GM12865 (cell line): ENCODE measurements at regions not wholly inside any gene's neighbourhood (a gene's known extent, or its start where the extent isn't known, plus 50 kb on each side); places are given as distances from the start of the nearest gene placed in this dataset.

Source experiments
- DNase-seq: peaks from one replicate; pipeline ENCODE4 v3.0.0; 2010; ENCODE audit warnings: low read depth
- H3K4me3 ChIP-seq: 2 replicates; pipeline ENCODE4 v1.5.1; 2011; ENCODE audit warnings: mild to moderate bottlenecking, low read depth, low read length, control low read depth
- TF ChIP-seq, protein P1 (sequence below): IDR thresholded peaks from 2 replicates; pipeline ENCODE4 v1.5.1; 2011; ENCODE audit warnings: low read length, control low read depth, low read depth, inconsistent platforms; ENCODE audit not compliant: insufficient read depth; ENCODE audit errors: missing control alignments

DNA sequence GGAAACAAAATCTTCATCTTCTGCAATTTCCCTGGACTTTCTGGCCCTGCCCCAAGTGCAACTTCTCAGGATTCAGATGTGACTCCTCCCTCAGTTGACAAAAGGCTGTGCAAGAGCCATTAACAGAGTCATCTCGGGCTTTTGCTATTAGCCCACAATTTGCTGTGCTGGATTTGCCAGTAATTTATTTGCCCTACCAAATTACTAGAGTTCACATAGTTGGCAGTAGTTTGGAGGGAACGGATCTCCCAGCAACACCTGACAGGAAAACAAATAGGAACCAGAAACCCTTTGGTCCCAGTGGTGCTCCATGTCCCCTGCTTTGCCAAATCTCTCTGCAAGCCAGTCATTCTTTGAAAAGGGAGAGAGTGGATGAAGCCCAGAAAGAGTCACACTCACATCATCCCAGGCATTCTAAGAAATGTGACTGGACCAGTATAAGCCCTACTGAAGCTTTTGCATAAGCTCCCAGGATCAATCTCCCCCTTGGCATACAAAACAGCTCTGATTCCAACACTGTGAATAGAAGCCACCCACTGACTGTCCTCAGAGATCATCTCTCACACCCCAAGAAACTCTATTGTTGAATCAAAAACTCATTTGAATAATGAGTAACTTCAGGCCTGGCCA lies 350.1 kb upstream of the NBEA start:
- no peak for DNase-seq
- H3K4me3 ChIP-seq = no peak overlapping the region
- TF ChIP-seq, protein P1, sequence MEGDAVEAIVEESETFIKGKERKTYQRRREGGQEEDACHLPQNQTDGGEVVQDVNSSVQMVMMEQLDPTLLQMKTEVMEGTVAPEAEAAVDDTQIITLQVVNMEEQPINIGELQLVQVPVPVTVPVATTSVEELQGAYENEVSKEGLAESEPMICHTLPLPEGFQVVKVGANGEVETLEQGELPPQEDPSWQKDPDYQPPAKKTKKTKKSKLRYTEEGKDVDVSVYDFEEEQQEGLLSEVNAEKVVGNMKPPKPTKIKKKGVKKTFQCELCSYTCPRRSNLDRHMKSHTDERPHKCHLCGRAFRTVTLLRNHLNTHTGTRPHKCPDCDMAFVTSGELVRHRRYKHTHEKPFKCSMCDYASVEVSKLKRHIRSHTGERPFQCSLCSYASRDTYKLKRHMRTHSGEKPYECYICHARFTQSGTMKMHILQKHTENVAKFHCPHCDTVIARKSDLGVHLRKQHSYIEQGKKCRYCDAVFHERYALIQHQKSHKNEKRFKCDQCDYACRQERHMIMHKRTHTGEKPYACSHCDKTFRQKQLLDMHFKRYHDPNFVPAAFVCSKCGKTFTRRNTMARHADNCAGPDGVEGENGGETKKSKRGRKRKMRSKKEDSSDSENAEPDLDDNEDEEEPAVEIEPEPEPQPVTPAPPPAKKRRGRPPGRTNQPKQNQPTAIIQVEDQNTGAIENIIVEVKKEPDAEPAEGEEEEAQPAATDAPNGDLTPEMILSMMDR = no peak

- no peak overlapping the region for H3K4me3 ChIP-seq
- DNase-seq = no peak
- TF ChIP-seq, protein P1 = no peak
These were observed 348.4 kb upstream of the NBEA start for GRCh38 chr13:34593658-34594057.

- TF ChIP-seq, protein P1 = no peak
- DNase-seq = no peak
- H3K4me3 ChIP-seq = no peak overlapping the region
These were observed 347.6 kb upstream of the NBEA start for GRCh38 chr13:34594507-34594906.

GRCh38 chr13:34608331-34608730 lies 333.7 kb upstream of the NBEA start:
- DNase-seq = no peak
- TF ChIP-seq, protein P1 = no peak
- H3K4me3 ChIP-seq = no peak overlapping the region

DNA sequence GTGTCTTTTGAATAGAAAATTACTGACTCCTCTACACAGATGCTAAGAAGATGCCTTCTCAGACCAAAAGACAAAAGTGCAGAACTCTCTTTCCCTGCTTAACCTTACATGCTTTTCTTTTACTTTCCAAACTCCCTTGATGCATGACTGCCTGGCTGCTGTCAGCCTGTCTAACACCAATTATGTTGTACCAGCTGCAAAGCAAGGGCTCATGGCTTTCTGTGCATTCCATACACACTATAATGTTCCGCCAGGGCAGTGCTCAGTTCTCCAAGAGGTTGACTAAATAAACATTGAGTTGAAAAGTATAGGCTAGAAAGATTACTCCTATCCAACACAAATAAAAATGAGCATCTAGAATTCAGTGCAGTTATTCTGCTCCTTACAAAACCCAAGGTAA lies 330.4 kb upstream of the NBEA start:
- H3K4me3 ChIP-seq = no peak overlapping the region
- no peak for DNase-seq
- TF ChIP-seq, protein P1 = no peak

DNA sequence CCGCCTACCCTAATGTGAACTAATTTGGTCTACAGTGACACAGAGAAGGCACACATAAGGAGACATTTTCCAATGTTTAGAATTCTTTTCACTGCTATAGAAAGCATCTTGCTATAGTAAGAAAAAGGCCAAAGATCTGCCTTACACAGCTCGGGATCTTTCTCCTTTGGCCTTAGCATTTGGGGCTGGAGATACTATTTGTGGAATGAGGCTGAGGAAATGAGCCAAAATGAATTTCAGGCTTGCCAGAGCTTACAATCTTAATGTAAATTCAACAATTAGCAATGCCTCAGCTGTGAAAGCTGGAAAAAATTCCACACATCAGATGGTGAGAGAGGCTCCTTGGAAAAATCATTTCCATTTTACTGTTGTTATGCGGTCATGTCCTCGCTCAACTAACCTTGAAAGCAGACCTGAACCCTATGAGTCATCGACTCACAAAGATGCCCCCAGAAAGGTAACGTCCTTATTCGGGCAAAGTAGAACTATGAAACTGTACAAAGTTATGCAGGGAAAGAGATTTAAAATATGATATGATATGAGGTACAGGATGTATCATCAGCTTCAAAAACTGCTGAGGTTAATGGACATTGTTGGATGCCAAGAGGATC lies 324.5 kb upstream of the NBEA start:
- TF ChIP-seq, protein P1 = no peak
- no peak for DNase-seq
- no peak overlapping the region for H3K4me3 ChIP-seq

DNA sequence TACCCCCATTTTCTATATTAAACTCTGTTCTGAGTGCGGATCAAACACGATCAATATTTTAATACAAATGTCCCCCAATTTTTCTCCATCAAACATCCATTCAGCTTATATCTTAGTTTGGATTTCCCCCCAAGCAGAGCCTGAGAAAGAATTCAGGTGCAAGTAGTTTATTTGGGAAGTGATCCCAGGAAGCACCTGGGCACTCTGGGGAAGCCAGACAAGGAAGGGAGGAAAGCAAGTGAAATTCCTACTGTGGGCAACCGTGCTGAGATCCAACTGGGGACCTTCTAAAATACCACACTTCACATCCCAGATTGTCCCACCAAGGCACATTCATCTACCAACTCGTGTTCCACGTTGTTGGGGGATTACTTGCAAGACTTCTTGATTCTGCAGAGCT lies 323.4 kb upstream of the NBEA start:
- TF ChIP-seq, protein P1 = no peak
- no peak overlapping the region for H3K4me3 ChIP-seq
- DNase-seq = no peak
